ENCODE measurements at regions not wholly inside any gene's neighbourhood (a gene's known extent, or its start where the extent isn't known, plus 50 kb on each side); places are given as distances from the start of the nearest gene placed in this dataset.
A peak's percentile ranks its signal among the peaks of the same experiment; 100 is the strongest.
"Not testable (repeated sequence)": the region's sequence is repeated elsewhere in the genome, so short reads cannot be mapped to it uniquely, and the experiment has no call there.

- no peaks in the 10 kb centered on the region for H3K36me3 ChIP-seq (ENCODE audit: insufficient read depth, low read length)
- H3K4me3 ChIP-seq (ENCODE audit: low read depth, low read length), result no peak overlapping the region
- no peaks in the 10 kb centered on the region for H3K27me3 ChIP-seq (ENCODE audit: insufficient read depth, low read length)
- H3K4me1 ChIP-seq (ENCODE audit: control insufficient read depth, insufficient read depth, low read length, unreplicated experiment), result peaks cover 4% of the 10 kb centered on the region
- H3K79me2 ChIP-seq (ENCODE audit: control insufficient read depth, insufficient read depth, low read length, unreplicated experiment), result no peaks in the 10 kb centered on the region
- H2AFZ ChIP-seq (ENCODE audit: low read length, unreplicated experiment), result peak overlapping the region; percentile 10
- H3K27ac ChIP-seq (ENCODE audit: low read depth, low read length), result no peak overlapping the region
Observed at GRCh38 chr15:36161771-36162212, 417.6 kb upstream of the CDIN1 start.

- H3K27me3 ChIP-seq (ENCODE audit: insufficient read depth, low read length); H3K4me3 ChIP-seq (ENCODE audit: low read depth, low read length); H3K79me2 ChIP-seq (ENCODE audit: control insufficient read depth, insufficient read depth, low read length, unreplicated experiment); H3K4me1 ChIP-seq (ENCODE audit: control insufficient read depth, insufficient read depth, low read length, unreplicated experiment); H3K27ac ChIP-seq (ENCODE audit: low read depth, low read length); H3K36me3 ChIP-seq (ENCODE audit: insufficient read depth, low read length); H2AFZ ChIP-seq (ENCODE audit: low read length, unreplicated experiment): not testable (repeated sequence)
Observed at GRCh38 chr15:36163983-36164382, 415.4 kb upstream of the CDIN1 start.

GRCh38 chr15:36172955-36173354 is 406.5 kb upstream of the CDIN1 start:
- Histone ChIP-seq H3K4me3 (ENCODE audit: low read depth, low read length) (no peak overlapping the region), H3K79me2 (ENCODE audit: control insufficient read depth, insufficient read depth, low read length, unreplicated experiment) (no peaks in the 10 kb centered on the region), H3K4me1 (ENCODE audit: control insufficient read depth, insufficient read depth, low read length, unreplicated experiment) (no peaks in the 10 kb centered on the region), H3K27ac (ENCODE audit: low read depth, low read length) (no peak overlapping the region), H2AFZ (ENCODE audit: low read length, unreplicated experiment) (no peak overlapping the region), H3K27me3 (ENCODE audit: insufficient read depth, low read length) (no peaks in the 10 kb centered on the region), H3K36me3 (ENCODE audit: insufficient read depth, low read length) (no peaks in the 10 kb centered on the region)

- H3K79me2 ChIP-seq (ENCODE audit: control insufficient read depth, insufficient read depth, low read length, unreplicated experiment), result no peaks in the 10 kb centered on the region
- no peaks in the 10 kb centered on the region for H3K36me3 ChIP-seq (ENCODE audit: insufficient read depth, low read length)
- H3K27me3 ChIP-seq (ENCODE audit: insufficient read depth, low read length), result no peaks in the 10 kb centered on the region
- no peak overlapping the region for H3K4me3 ChIP-seq (ENCODE audit: low read depth, low read length)
- no peak overlapping the region for H3K27ac ChIP-seq (ENCODE audit: low read depth, low read length)
- H2AFZ ChIP-seq (ENCODE audit: low read length, unreplicated experiment), result no peak overlapping the region
- no peaks in the 10 kb centered on the region for H3K4me1 ChIP-seq (ENCODE audit: control insufficient read depth, insufficient read depth, low read length, unreplicated experiment)
Observed at GRCh38 chr15:36175186-36175740, 404.2 kb upstream of the CDIN1 start.

- Histone ChIP-seq H2AFZ (ENCODE audit: low read length, unreplicated experiment) (no peak overlapping the region), H3K79me2 (ENCODE audit: control insufficient read depth, insufficient read depth, low read length, unreplicated experiment) (no peaks in the 10 kb centered on the region)
Observed at GRCh38 chr15:36175741-36176291, 403.6 kb upstream of the CDIN1 start.

GRCh38 chr15:36177590-36178302 is 401.7 kb upstream of the CDIN1 start:
- no peaks in the 10 kb centered on the region for H3K27me3 ChIP-seq (ENCODE audit: insufficient read depth, low read length)
- no peak overlapping the region for H3K4me3 ChIP-seq (ENCODE audit: low read depth, low read length)
- H2AFZ ChIP-seq (ENCODE audit: low read length, unreplicated experiment), result no peak overlapping the region
- H3K4me1 ChIP-seq (ENCODE audit: control insufficient read depth, insufficient read depth, low read length, unreplicated experiment), result no peaks in the 10 kb centered on the region
- H3K36me3 ChIP-seq (ENCODE audit: insufficient read depth, low read length), result no peaks in the 10 kb centered on the region
- H3K79me2 ChIP-seq (ENCODE audit: control insufficient read depth, insufficient read depth, low read length, unreplicated experiment), result no peaks in the 10 kb centered on the region
- no peak overlapping the region for H3K27ac ChIP-seq (ENCODE audit: low read depth, low read length)

More at GRCh38 chr15:36175741-36176291, 403.6 kb upstream of the CDIN1 start:
- Histone ChIP-seq H3K36me3 (ENCODE audit: insufficient read depth, low read length) (no peaks in the 10 kb centered on the region), H3K27ac (ENCODE audit: low read depth, low read length) (no peak overlapping the region), H3K4me3 (ENCODE audit: low read depth, low read length) (no peak overlapping the region), H3K27me3 (ENCODE audit: insufficient read depth, low read length) (no peaks in the 10 kb centered on the region), H3K4me1 (ENCODE audit: control insufficient read depth, insufficient read depth, low read length, unreplicated experiment) (no peaks in the 10 kb centered on the region)

GRCh38 chr15:36178303-36178633 is 401.2 kb upstream of the CDIN1 start:
- Histone ChIP-seq H3K27me3 (ENCODE audit: insufficient read depth, low read length) (no peaks in the 10 kb centered on the region), H3K4me1 (ENCODE audit: control insufficient read depth, insufficient read depth, low read length, unreplicated experiment) (no peaks in the 10 kb centered on the region), H3K36me3 (ENCODE audit: insufficient read depth, low read length) (no peaks in the 10 kb centered on the region), H2AFZ (ENCODE audit: low read length, unreplicated experiment) (no peak overlapping the region), H3K27ac (ENCODE audit: low read depth, low read length) (no peak overlapping the region), H3K4me3 (ENCODE audit: low read depth, low read length) (no peak overlapping the region), H3K79me2 (ENCODE audit: control insufficient read depth, insufficient read depth, low read length, unreplicated experiment) (no peaks in the 10 kb centered on the region)

- Histone ChIP-seq H3K27ac (ENCODE audit: low read depth, low read length) (no peak overlapping the region), H3K4me3 (ENCODE audit: low read depth, low read length) (no peak overlapping the region), H3K36me3 (ENCODE audit: insufficient read depth, low read length) (no peaks in the 10 kb centered on the region), H2AFZ (ENCODE audit: low read length, unreplicated experiment) (no peak overlapping the region), H3K79me2 (ENCODE audit: control insufficient read depth, insufficient read depth, low read length, unreplicated experiment) (no peaks in the 10 kb centered on the region), H3K27me3 (ENCODE audit: insufficient read depth, low read length) (no peaks in the 10 kb centered on the region), H3K4me1 (ENCODE audit: control insufficient read depth, insufficient read depth, low read length, unreplicated experiment) (peaks cover 18% of the 10 kb centered on the region)
Observed at GRCh38 chr15:36183201-36183600, 396.2 kb upstream of the CDIN1 start.

GRCh38 chr15:36185438-36185837 is 394.0 kb upstream of the CDIN1 start:
- H2AFZ ChIP-seq (ENCODE audit: low read length, unreplicated experiment), result peak overlapping the region; percentile 32
- no peaks in the 10 kb centered on the region for H3K36me3 ChIP-seq (ENCODE audit: insufficient read depth, low read length)
- no peak overlapping the region for H3K4me3 ChIP-seq (ENCODE audit: low read depth, low read length)
- no peaks in the 10 kb centered on the region for H3K79me2 ChIP-seq (ENCODE audit: control insufficient read depth, insufficient read depth, low read length, unreplicated experiment)
- no peak overlapping the region for H3K27ac ChIP-seq (ENCODE audit: low read depth, low read length)
- no peaks in the 10 kb centered on the region for H3K27me3 ChIP-seq (ENCODE audit: insufficient read depth, low read length)
- H3K4me1 ChIP-seq (ENCODE audit: control insufficient read depth, insufficient read depth, low read length, unreplicated experiment), result peaks cover 18% of the 10 kb centered on the region

- Histone ChIP-seq H3K4me1 (ENCODE audit: control insufficient read depth, insufficient read depth, low read length, unreplicated experiment) (peaks cover 18% of the 10 kb centered on the region), H3K27me3 (ENCODE audit: insufficient read depth, low read length) (no peaks in the 10 kb centered on the region), H2AFZ (ENCODE audit: low read length, unreplicated experiment) (no peak overlapping the region), H3K4me3 (ENCODE audit: low read depth, low read length) (no peak overlapping the region), H3K27ac (ENCODE audit: low read depth, low read length) (no peak overlapping the region), H3K79me2 (ENCODE audit: control insufficient read depth, insufficient read depth, low read length, unreplicated experiment) (no peaks in the 10 kb centered on the region), H3K36me3 (ENCODE audit: insufficient read depth, low read length) (no peaks in the 10 kb centered on the region)
Observed at GRCh38 chr15:36185845-36186244, 393.6 kb upstream of the CDIN1 start.

- H3K4me1 ChIP-seq (ENCODE audit: control insufficient read depth, insufficient read depth, low read length, unreplicated experiment), result peaks cover 18% of the 10 kb centered on the region
- H2AFZ ChIP-seq (ENCODE audit: low read length, unreplicated experiment), result no peak overlapping the region
- H3K4me3 ChIP-seq (ENCODE audit: low read depth, low read length), result no peak overlapping the region
Observed at GRCh38 chr15:36186376-36186775, 393.1 kb upstream of the CDIN1 start.

More at GRCh38 chr15:36186376-36186775, 393.1 kb upstream of the CDIN1 start:
- Histone ChIP-seq H3K36me3 (ENCODE audit: insufficient read depth, low read length) (no peaks in the 10 kb centered on the region), H3K79me2 (ENCODE audit: control insufficient read depth, insufficient read depth, low read length, unreplicated experiment) (no peaks in the 10 kb centered on the region), H3K27me3 (ENCODE audit: insufficient read depth, low read length) (no peaks in the 10 kb centered on the region), H3K27ac (ENCODE audit: low read depth, low read length) (no peak overlapping the region)
